ENCODE measurements at regions not wholly inside any gene's neighbourhood (a gene's known extent, or its start where the extent isn't known, plus 50 kb on each side); places are given as distances from the start of the nearest gene placed in this dataset.
"Not testable (repeated sequence)": the region's sequence is repeated elsewhere in the genome, so short reads cannot be mapped to it uniquely, and the experiment has no call there.

DNA sequence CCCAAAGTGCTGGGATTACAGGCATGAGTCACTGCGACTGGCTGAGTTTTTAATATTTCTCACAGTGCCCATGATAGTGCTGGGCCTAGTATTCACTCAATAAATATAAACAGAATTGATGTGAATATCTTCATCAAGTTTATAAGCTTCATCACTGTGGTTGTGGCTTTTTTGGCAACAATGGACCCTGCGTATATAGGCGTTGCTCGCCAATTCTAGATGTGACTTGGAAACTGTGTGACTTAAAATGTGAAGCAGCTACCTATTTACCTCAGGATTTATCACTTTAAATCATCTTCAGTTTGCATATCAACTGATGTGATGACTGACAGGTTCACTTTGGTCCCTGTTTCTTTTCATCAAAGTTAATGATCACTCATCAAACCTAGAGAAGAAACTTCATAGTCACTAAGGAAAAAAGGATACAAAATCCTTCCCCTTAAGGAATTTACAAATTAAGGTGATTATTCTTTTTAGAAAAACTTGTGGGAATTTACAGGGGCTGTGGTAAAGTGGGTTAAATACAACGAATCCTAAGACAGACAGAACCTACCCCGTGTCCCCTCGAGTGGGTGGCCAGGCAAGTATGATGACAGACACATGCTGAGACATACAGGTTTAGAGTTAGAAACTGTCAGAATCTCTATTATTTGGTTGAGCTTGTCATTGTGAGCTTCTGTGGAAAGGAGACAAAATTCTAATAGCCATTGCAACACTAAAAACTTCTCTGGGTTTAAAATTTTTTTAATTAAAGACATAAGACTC, 101.3 kb downstream of the AKAP11 start:
- no peak for DNase-seq (ENCODE audit: low read depth, low spot score)

DNA sequence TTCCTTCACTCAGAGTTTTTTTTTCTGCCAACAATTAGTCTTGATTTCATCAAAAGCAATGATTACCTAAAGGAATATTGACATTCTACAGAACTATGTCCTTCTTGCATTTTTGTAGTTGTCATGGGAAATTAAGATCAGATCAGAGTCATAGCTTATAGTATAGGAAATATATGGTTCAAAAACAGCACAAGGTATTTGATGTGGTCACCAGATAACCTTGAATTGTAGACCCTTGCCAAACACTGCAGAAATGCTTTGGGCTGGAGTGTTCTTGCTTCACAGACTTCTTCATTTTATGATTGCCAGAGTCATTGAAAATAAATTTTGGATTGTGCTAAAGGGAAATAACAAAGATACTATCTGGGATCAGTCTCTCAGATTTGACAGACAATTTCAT, 103.7 kb downstream of the AKAP11 start:
- no peak for DNase-seq (ENCODE audit: low read depth, low spot score)

DNA sequence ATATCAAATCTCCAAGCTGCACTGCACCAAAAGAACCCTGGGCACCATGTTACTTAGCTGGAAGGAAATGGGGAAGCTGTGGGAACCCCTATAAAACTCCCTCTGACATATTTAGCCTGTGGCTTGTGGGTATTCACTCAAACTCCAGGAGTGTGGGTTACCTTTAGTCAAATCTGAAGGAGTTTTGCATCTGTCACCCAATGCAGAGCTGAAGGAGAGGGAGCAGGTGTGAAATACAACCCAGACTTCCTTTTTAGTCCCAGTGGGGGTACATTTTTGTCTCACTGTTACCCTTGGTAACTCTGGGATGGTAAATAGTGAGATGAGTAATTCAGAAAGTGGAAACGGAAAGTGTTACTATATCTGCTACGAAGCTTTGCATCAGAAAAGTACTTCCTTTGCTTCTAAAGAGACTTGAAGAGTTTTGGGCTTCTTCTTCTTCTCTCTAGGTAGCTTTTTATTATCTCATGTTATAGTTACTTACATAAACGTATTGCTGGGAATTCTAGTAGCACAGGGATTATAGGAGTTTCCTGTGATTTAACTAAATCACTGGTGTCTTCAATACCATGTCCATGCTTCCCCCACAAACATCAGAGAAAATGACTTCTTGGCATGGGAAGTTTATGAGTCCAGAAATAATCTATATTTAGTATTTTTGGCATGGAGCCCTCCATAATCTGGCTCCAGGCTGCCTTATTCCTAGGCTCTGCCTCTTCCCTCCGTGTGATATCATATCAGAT, 105.9 kb downstream of the AKAP11 start:
- no peak for DNase-seq (ENCODE audit: low read depth, low spot score)

DNA sequence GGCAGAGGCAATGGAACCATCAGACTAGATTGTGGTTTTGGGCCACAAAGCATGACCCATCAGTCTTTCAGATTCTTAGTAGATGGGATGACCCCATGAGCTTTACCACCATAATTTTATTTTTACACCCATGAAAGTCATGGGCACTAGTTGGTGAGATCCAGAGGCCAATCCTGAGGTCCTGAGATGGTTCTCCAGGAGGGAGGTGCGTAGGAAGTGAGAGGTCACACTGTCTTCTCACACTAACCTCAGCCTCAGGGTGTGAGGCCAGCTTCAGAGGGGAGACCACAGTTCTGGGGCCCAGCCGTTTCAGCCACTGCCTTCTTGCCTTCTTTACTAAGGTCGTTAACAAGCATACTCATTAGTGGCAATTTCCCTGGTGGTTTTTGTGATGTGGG, 106.4 kb downstream of the AKAP11 start:
- no peak for DNase-seq (ENCODE audit: low read depth, low spot score)

DNA sequence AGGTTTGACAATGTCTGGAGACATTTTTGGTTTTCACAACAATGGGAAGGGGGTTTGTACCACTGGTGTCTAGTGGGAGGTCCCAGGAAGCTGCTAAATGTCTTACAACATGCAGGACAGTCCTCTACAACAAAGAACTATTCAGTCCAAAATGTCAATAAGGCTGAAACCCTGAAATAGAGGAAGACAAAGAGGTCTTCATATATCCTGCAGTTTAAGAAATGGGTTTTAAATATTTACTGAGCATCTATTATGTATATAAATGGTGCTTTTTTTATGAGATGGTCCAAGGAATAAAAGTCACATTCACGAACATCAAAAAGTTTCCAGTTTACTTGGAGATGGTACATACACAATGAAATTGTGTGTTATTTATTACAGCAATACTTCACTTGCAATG, 107.3 kb downstream of the AKAP11 start:
- DNase-seq (ENCODE audit: low read depth, low spot score), result no peak

- no peak for DNase-seq (ENCODE audit: low read depth, low spot score)
Measured at GRCh38 chr13:42380420-42381164, 108.6 kb downstream of the AKAP11 start.

DNA sequence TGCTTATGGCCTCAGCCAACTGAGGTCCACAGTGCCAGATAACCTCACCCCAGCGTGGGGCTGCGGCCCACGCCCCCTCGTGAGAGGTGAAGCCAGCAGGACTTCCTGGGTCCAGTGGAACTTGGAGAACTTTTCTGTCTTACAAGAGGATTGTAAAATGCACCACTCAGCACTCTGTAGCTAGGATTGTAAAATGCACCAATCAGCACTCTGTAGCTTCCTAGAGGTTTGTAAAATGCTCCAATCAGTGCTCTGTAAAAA, 109.1 kb downstream of the AKAP11 start:
- no peak for DNase-seq (ENCODE audit: low read depth, low spot score)

DNA sequence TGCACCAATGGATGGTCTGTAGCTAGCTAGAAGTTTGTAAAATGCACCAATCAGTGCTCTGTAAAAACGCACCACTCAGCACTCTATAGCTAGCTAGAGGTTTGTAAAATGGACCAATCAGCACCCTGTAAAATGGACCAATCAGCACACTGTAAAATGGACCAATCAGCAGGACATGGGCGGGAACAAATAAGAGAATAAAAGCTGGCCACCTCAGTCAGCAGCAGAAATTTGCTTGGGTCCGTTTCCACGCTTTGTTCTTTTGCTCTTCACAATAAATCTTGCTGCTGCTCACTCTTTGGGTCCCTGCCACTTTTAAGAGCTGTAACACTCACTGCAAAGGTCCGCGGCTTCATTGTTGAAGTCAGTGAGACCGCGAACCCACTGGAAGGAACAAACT, 109.5 kb downstream of the AKAP11 start:
- DNase-seq (ENCODE audit: low read depth, low spot score), result not testable (repeated sequence)

- no peak for DNase-seq (ENCODE audit: low read depth, low spot score)
Measured at GRCh38 chr13:42383025-42383424, 111.1 kb downstream of the AKAP11 start.

GRCh38 chr13:42384265-42384664, 112.3 kb downstream of the AKAP11 start:
- DNase-seq (ENCODE audit: low read depth, low spot score), result no peak

- DNase-seq (ENCODE audit: low read depth, low spot score), result no peak
Measured at GRCh38 chr13:42388326-42388725, 116.4 kb downstream of the AKAP11 start.

DNA sequence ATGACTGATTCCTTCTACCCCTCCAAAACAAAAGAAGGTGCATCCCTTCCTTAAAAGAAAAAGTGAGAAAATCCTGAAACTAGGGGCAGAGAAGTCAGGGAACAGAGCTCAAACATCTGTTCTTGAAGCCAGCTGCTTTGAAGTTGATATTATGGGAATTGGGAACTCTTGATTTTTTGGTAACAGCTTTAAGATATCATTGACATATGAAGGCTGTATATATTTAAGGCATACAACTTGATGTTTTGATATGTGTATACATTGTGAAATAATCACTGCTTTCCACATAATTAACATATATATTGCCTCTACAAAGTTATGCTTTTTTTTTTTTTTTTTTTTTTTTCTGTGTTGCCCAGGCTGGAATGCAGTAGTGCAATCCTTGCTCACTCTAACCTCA, 117.1 kb downstream of the AKAP11 start:
- no peak for DNase-seq (ENCODE audit: low read depth, low spot score)

DNA sequence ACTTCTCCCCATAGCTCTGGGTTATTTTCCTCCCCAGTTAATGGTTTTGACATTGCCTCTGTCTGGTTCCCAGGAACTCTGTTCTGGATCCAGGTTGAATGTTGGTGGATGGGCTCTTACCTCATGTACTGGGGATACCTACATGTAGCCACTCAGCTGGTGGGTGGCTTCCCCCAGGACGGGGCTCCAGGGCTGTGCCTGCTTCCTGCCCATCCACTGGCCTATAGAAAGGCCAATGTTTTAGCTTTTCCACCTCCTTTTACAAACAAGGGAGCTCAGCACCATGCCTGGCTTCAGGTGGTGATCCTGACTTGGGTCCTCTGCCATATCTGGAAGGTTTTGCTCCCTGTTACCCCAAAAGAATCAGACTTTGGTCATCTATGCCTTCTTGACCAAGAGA, 120.2 kb downstream of the AKAP11 start:
- DNase-seq (ENCODE audit: low read depth, low spot score), result no peak

DNA sequence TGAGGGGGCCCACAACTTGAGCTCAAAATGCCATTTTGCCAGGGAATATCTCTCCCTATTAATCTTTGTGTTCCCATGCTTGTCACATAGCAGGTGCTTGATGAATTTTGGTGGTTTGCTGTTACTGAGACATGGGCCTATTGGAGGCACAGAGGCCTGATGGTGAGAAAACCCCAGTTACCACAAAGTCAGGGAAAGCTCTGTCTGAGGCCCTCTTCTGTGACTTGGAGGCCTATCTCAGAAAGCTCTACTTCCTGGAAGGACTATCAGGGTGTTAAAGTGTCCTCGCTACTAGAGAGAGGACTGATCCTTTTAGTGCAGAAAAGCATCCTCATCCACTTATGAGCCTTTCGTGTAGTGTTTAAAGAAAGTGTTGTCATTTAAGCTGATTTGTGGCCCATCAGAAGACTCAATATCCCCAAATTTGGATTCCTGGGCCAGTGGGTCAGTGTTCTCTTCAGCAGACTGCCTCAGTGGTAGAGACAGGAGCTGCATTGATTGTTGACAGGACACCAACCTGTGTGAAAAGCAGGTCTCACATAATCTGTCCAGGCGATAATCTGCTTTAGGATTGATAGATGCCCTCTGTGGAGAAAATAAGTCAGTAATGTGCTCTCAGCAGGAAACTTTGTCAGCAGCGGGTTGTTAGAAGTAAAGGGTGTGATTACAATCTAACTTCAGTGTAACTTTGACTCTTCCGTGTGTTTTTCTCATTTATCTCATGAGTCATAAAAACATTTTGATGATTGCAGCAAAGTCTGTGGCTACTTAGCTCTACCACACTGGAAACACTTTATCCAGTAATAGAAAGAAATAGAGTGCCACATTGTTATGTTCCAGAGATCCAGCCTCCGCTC, 121.0 kb downstream of the AKAP11 start:
- DNase-seq (ENCODE audit: low read depth, low spot score), result no peak

GRCh38 chr13:42393573-42394360, 121.8 kb downstream of the AKAP11 start:
- no peak for DNase-seq (ENCODE audit: low read depth, low spot score)

- DNase-seq (ENCODE audit: low read depth, low spot score), result no peak
Measured at GRCh38 chr13:42394361-42394708, 122.4 kb downstream of the AKAP11 start.

- no peak for DNase-seq (ENCODE audit: low read depth, low spot score)
Measured at GRCh38 chr13:42394711-42395085, 122.7 kb downstream of the AKAP11 start.

GRCh38 chr13:42395086-42395821, 123.3 kb downstream of the AKAP11 start:
- DNase-seq (ENCODE audit: low read depth, low spot score), result no peak

DNA sequence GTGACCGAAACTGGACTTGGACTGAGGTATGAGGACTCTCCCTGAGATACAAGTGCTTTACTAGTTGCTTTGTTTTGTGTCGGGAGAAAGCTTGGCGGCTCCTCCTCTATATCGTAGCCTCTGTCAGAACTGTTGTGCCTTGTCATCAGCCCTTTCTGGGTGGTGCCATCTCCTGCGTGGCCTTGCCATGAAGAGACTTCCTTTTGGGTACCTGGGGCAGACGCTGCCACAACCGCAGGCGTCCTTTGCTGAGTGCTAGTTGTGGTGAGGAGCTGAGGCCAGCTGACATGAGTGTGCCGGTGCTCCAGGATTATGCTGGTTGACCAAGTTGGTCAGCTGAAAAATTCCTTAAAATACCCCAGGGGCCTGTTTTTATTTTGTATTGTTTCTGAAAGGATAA, 124.5 kb downstream of the AKAP11 start:
- no peak for DNase-seq (ENCODE audit: low read depth, low spot score)

GRCh38 chr13:42396901-42397655, 125.1 kb downstream of the AKAP11 start:
- no peak for DNase-seq (ENCODE audit: low read depth, low spot score)
